ENCODE measurements at regions not wholly inside any gene's neighbourhood (a gene's known extent, or its start where the extent isn't known, plus 50 kb on each side); places are given as distances from the start of the nearest gene placed in this dataset.

DNA sequence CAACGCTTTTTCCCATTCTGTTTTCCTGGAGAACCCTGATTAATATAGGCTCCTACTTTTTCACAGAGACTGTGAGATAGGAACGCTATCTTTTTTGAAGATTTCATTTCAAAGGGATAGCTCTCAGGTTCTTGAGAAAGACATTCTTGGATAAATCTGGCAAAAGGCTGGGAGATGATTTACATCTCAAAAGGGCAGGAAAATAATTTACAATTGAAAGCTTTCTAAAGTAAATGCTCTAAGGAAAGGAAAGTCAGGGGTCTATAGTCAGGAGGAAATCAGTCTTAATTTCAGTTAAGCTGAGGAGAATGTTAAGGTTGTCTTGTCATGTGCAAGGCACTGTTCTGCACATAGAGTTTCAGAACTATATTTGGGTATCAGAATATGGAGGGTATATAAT, 278.8 kb downstream of the KIF20B start:
- Histone ChIP-seq H3K79me2 (ENCODE audit: control insufficient read depth, insufficient read depth, low read length) (no peaks in the 10 kb centered on the region), H3K36me3 (ENCODE audit: control insufficient read depth in 2 of 2, extremely low read depth in 1 of 2, insufficient read depth in 2 of 2, low read length in 2 of 2) (no peaks in the 10 kb centered on the region), H3K9ac (ENCODE audit: control insufficient read depth, extremely low read depth, insufficient read depth, low read length) (no peak overlapping the region), H3K4me3 (ENCODE audit: control insufficient read depth in 2 of 3, extremely low read depth in 1 of 3, insufficient read depth in 2 of 3, low read depth in 1 of 3, low read length in 3 of 3) (no peak overlapping the region), H4K20me1 (ENCODE audit: control insufficient read depth, extremely low read depth, insufficient read depth, low read length) (no peaks in the 10 kb centered on the region), H3K9me1 (ENCODE audit: control insufficient read depth, extremely low read depth, insufficient read depth, low read length) (no peaks in the 10 kb centered on the region), H3K27ac (ENCODE audit: control insufficient read depth, insufficient read depth, low read length) (no peak overlapping the region), H3K9me3 (ENCODE audit: control insufficient read depth, low read depth, low read length) (no peaks in the 10 kb centered on the region), H2AFZ (ENCODE audit: control insufficient read depth, low read length) (no peak overlapping the region), H3K27me3 (ENCODE audit: control insufficient read depth, extremely low read depth, insufficient read depth, low read length) (no peaks in the 10 kb centered on the region), H3K4me2 (ENCODE audit: control insufficient read depth, extremely low read depth, insufficient read depth, low read depth, low read length) (no peak overlapping the region), H3K4me1 (ENCODE audit: control insufficient read depth, extremely low read depth, insufficient read depth, low read length) (peaks cover 14% of the 10 kb centered on the region)
- no peak for TF ChIP-seq CTCF (optimal IDR thresholded peaks at IDR 0.05 in 1 of 3, IDR thresholded peaks at IDR 0.05 in 1 of 3, conservative IDR thresholded peaks at IDR 0.05 in 1 of 3; ENCODE audit: extremely low read depth in 1 of 3, insufficient read depth in 2 of 3, low read length in 3 of 3)
- TF ChIP-seq EZH2 (IDR thresholded peaks at IDR 0.05; ENCODE audit: low read length): no peak
- dilution Hi-C loops (cut with MboI; ENCODE audit: extremely low pct_ligation_motif_present, low sequenced_read_pairs): no loop called here
- no peak for FAIRE-seq
- no peak for DNase-seq (ENCODE audit: low read depth, low spot score)

GRCh38 chr10:89981891-89982290, 280.5 kb downstream of the KIF20B start:
- no peaks in the 10 kb centered on the region for H3K36me3 ChIP-seq (ENCODE audit: control insufficient read depth in 2 of 2, extremely low read depth in 1 of 2, insufficient read depth in 2 of 2, low read length in 2 of 2)
- H2AFZ ChIP-seq (ENCODE audit: control insufficient read depth, low read length): peak overlapping the region; percentile 81
- peak overlapping the region; percentile 31 for H3K4me2 ChIP-seq (ENCODE audit: control insufficient read depth, extremely low read depth, insufficient read depth, low read depth, low read length)
- TF ChIP-seq EZH2 (IDR thresholded peaks at IDR 0.05; ENCODE audit: low read length) (no peak), CTCF (optimal IDR thresholded peaks at IDR 0.05 in 1 of 3, IDR thresholded peaks at IDR 0.05 in 1 of 3, conservative IDR thresholded peaks at IDR 0.05 in 1 of 3; ENCODE audit: extremely low read depth in 1 of 3, insufficient read depth in 2 of 3, low read length in 3 of 3) (no peak)
- no peaks in the 10 kb centered on the region for H3K27me3 ChIP-seq (ENCODE audit: control insufficient read depth, extremely low read depth, insufficient read depth, low read length)
- dilution Hi-C loops (cut with MboI; ENCODE audit: extremely low pct_ligation_motif_present, low sequenced_read_pairs): no loop called here
- H3K79me2 ChIP-seq (ENCODE audit: control insufficient read depth, insufficient read depth, low read length): no peaks in the 10 kb centered on the region
- H3K9ac ChIP-seq (ENCODE audit: control insufficient read depth, extremely low read depth, insufficient read depth, low read length): no peak overlapping the region
- no peaks in the 10 kb centered on the region for H3K9me3 ChIP-seq (ENCODE audit: control insufficient read depth, low read depth, low read length)
- no peaks in the 10 kb centered on the region for H3K9me1 ChIP-seq (ENCODE audit: control insufficient read depth, extremely low read depth, insufficient read depth, low read length)
- H4K20me1 ChIP-seq (ENCODE audit: control insufficient read depth, extremely low read depth, insufficient read depth, low read length): no peaks in the 10 kb centered on the region
- peaks cover 14% of the 10 kb centered on the region for H3K4me1 ChIP-seq (ENCODE audit: control insufficient read depth, extremely low read depth, insufficient read depth, low read length)
- H3K4me3 ChIP-seq (ENCODE audit: control insufficient read depth in 2 of 3, extremely low read depth in 1 of 3, insufficient read depth in 2 of 3, low read depth in 1 of 3, low read length in 3 of 3): no peak overlapping the region
- DNase-seq (ENCODE audit: low read depth, low spot score) (no peak), FAIRE-seq (peak; percentile 73)
- H3K27ac ChIP-seq (ENCODE audit: control insufficient read depth, insufficient read depth, low read length): no peak overlapping the region
